Upper lobe of left lung (tissue), 6 donors: ENCODE measurements at regions not wholly inside any gene's neighbourhood (a gene's known extent, or its start where the extent isn't known, plus 50 kb on each side); places are given as distances from the start of the nearest gene placed in this dataset.

Source experiments
- ATAC-seq, 2 donors: fragments of 200-7000 bp; cut with Tn5 transposase; one replicate each; pipeline ENCODE4 v1.9.1; 2022; ENCODE audit warnings: mild to moderate bottlenecking in 2 of 2, moderate library complexity in 2 of 2; ENCODE audit not compliant: low FRiP score in 2 of 2
- DNase-seq, 2 donors: peaks; one replicate each; pipeline ENCODE4 v3.0.0-alpha.2; 2019 to 2020
- H3K27ac ChIP-seq, 4 donors: fragments of 200-600 bp; sonication (generic); one replicate each; pipeline ENCODE4 v1.5.1; 2016 to 2019
- H3K27me3 ChIP-seq, 4 donors: fragments of 200-600 bp; sonication (generic); one replicate each; pipeline ENCODE4 v1.5.1; 2017 to 2019
- H3K36me3 ChIP-seq, 4 donors: fragments of 200-600 bp; sonication (generic); one replicate each; pipeline ENCODE4 v1.5.1; 2016 to 2019
- H3K4me1 ChIP-seq, 4 donors: fragments of 200-600 bp; sonication (generic); one replicate each; pipeline ENCODE4 v1.5.1; 2018 to 2019
- H3K4me3 ChIP-seq, 4 donors: fragments of 200-600 bp; sonication (generic); one replicate each; pipeline ENCODE4 v1.5.1; 2017 to 2019; ENCODE audit warnings: mild to moderate bottlenecking in 2 of 4, moderate library complexity in 1 of 4
- H3K9me3 ChIP-seq, 4 donors: fragments of 200-600 bp; sonication (generic); one replicate each; pipeline ENCODE4 v1.5.1; 2018 to 2019
- EP300 ChIP-seq, 4 donors: sonication (generic); formaldehyde crosslinking; IDR thresholded peaks; one replicate each; pipeline ENCODE4 v1.5.1; 2017; ENCODE audit warnings: antibody characterized with exemption in 4 of 4, control low read depth in 2 of 4
- POLR2A ChIP-seq, 4 donors: fragments of 450-650 bp; IDR thresholded peaks; one replicate each; pipeline ENCODE4 v1.5.1; 2016 to 2017; ENCODE audit warnings: antibody characterized with exemption in 4 of 4, mild to moderate bottlenecking in 2 of 4
- POLR2AphosphoS5 ChIP-seq, 2 donors: sonication (generic); formaldehyde crosslinking; IDR thresholded peaks; one replicate each; pipeline ENCODE4 v1.5.1; 2017; ENCODE audit warnings: antibody characterized with exemption in 2 of 2
- WGBS, 2 donors: methylation state at CpG; one replicate each; pipeline ENCODE4 v1.1.5; 2017 to 2018; 5-methylcytosine and 5-hydroxymethylcytosine counted together
- TF ChIP-seq, protein P1 (sequence below), 6 experiments: fragments of 450-650 bp in 4 of 6; fragments of 200-600 bp in 2 of 6; sonication (generic) in 2 of 6; IDR thresholded peaks; one replicate each; pipeline ENCODE4 v1.5.1; 2016 to 2019; ENCODE audit warnings: antibody characterized with exemption in 6 of 6
- donor health status: DM: no; HTN: no; CAD: no; lungs with moderate emphysema.
- donor health status: DM: no; HTN: yes; CAD: no; lungs with severe emphysema.

DNA sequence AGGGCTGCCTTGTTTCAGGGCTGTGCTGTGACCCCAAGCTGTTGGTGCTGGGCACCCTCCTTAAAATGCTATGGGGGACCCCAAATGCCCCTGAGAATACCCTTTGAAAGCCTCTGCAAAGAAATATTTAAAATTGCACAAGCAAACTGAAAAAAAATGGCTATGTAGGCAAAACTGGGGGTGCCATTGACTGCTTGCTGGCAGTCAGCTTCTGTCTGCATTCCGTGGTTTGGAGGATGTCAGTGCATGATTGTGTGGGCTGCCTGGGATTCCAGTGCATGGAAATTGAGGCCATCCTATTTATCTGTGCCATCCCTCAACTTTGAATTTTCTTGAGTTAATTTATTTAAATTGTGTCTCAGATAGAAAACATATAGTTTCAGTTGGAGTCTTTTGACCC lies 113.7 kb upstream of the RTL1 start:
- Histone ChIP-seq H3K27me3 (no peaks in the 10 kb centered on the region), H3K4me1 (no peaks in the 10 kb centered on the region), H3K9me3 (peaks cover 0 to 3% (median 1%) of the 10 kb centered on the region in 4 donors), H3K4me3 (no peak overlapping the region), H3K27ac (no peak overlapping the region), H3K36me3 (no peaks in the 10 kb centered on the region)
- DNase-seq (peak in 1 of 2 donors; percentile 11), ATAC-seq (no peak)
- WGBS, 2 donors: 72 to 88% methylated on average over 1 of the region's 1 CpG
- TF ChIP-seq POLR2AphosphoS5 (IDR thresholded peaks at IDR 0.05) (no peak), EP300 (IDR thresholded peaks at IDR 0.05) (no peak), POLR2A (IDR thresholded peaks at IDR 0.05) (no peak)
- TF ChIP-seq, protein P1, sequence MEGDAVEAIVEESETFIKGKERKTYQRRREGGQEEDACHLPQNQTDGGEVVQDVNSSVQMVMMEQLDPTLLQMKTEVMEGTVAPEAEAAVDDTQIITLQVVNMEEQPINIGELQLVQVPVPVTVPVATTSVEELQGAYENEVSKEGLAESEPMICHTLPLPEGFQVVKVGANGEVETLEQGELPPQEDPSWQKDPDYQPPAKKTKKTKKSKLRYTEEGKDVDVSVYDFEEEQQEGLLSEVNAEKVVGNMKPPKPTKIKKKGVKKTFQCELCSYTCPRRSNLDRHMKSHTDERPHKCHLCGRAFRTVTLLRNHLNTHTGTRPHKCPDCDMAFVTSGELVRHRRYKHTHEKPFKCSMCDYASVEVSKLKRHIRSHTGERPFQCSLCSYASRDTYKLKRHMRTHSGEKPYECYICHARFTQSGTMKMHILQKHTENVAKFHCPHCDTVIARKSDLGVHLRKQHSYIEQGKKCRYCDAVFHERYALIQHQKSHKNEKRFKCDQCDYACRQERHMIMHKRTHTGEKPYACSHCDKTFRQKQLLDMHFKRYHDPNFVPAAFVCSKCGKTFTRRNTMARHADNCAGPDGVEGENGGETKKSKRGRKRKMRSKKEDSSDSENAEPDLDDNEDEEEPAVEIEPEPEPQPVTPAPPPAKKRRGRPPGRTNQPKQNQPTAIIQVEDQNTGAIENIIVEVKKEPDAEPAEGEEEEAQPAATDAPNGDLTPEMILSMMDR (IDR thresholded peaks at IDR 0.05): no peak

DNA sequence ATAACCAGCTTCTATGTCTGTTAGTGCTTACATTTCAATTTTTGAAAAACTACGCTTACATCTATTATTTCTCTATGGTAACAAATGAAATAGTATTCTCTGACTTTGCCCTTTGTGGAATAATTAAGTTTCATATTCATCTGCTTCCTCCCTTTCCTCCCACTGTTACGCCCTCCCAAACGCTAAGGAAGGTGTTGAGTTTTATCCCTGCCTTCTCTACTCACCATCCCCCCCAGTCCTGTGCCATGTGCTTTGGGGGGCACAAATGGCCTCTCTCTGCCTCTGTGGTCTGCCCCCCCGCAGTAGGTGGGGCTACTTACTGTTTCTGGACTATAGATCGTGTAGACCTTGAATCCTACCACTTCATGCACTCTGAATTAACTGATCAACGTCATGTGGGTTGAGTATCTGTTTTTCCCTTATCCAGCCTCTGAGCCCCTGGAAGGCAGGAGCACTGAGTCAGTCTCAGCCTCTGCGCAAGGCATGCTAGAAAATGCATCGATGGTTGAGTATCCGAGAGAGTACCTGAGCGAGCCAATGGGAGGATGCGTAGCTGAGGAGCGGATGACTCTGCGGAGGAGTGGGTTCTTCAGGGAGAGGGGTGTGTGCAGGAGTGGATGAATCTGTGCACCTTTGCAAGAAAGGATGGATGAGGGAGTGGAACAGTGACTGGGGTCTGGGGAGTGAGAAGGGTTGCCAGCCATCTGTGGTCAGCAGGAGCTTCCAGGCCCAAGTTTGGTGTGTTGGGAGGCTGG lies 114.5 kb upstream of the RTL1 start:
- no peak overlapping the region for H3K27ac ChIP-seq
- H3K36me3 ChIP-seq: no peaks in the 10 kb centered on the region
- no peak for TF ChIP-seq POLR2AphosphoS5 (IDR thresholded peaks at IDR 0.05)
- no peak for TF ChIP-seq EP300 (IDR thresholded peaks at IDR 0.05)
- TF ChIP-seq POLR2A (IDR thresholded peaks at IDR 0.05): no peak
- TF ChIP-seq, protein P1 (IDR thresholded peaks at IDR 0.05): no peak
- ATAC-seq: no peak
- 93 to 94% methylated on average over 13 of the region's 13 CpGs for WGBS, 2 donors
- H3K9me3 ChIP-seq: no peaks in the 10 kb centered on the region
- H3K4me3 ChIP-seq: no peak overlapping the region
- H3K27me3 ChIP-seq: no peaks in the 10 kb centered on the region
- peak in 1 of 2 donors; percentile 8 for DNase-seq
- H3K4me1 ChIP-seq: no peaks in the 10 kb centered on the region

DNA sequence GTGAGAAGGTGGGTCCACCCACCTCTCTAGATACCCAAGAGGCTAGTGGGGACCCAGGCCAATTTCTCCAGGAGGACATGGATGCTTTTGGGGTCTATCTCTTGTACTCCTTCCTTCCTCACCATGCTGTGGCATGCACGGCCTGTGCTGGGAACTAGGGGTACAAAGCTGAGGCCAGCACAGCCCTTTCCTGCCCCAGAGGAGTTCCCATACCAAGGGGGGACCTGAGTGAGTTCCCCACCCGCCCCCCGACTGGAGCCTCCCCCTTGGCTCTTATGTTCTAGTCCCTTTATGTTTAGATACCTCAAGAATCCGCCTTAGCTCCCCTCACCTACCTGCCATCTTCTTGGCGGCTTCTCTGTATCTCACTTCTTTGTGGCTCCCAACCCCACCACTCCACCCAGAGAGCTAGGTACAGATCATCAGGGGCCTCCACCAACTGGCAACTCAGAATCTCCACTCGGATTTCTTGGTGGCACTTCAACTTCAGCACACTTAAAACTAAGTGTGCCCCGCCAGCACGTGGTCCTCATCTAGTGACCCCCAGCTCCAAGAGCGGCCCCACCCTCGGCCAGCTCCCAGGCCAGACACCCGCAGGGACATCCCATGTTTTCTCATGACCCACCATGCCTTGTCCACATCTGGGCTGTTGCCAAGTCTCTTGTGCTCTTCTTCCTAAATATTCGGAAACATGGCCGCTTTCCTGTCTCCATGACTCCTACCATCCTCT lies 115.2 kb upstream of the RTL1 start:
- Histone ChIP-seq H3K27ac (no peak overlapping the region), H3K36me3 (no peaks in the 10 kb centered on the region), H3K4me3 (no peak overlapping the region), H3K27me3 (no peaks in the 10 kb centered on the region), H3K9me3 (no peaks in the 10 kb centered on the region), H3K4me1 (no peaks in the 10 kb centered on the region)
- WGBS, 2 donors: 89 to 95% methylated on average over 13 of the region's 13 CpGs
- TF ChIP-seq, protein P1 (IDR thresholded peaks at IDR 0.05): no peak
- TF ChIP-seq POLR2A (IDR thresholded peaks at IDR 0.05) (no peak), POLR2AphosphoS5 (IDR thresholded peaks at IDR 0.05) (no peak), EP300 (IDR thresholded peaks at IDR 0.05) (no peak)
- DNase-seq (peak; percentile 6 to 59), ATAC-seq (no peak)

GRCh38 chr14:101019541-101019940 lies 116.0 kb upstream of the RTL1 start:
- WGBS, 2 donors: 94 to 95% methylated on average over 2 of the region's 2 CpGs
- Histone ChIP-seq H3K27me3 (no peaks in the 10 kb centered on the region), H3K9me3 (no peaks in the 10 kb centered on the region), H3K27ac (no peak overlapping the region), H3K4me1 (no peaks in the 10 kb centered on the region), H3K36me3 (no peaks in the 10 kb centered on the region), H3K4me3 (no peak overlapping the region)
- ATAC-seq: no peak
- peak in 1 of 2 donors; percentile 7 for DNase-seq
- TF ChIP-seq, protein P1 (IDR thresholded peaks at IDR 0.05): no peak
- no peak for TF ChIP-seq POLR2AphosphoS5 (IDR thresholded peaks at IDR 0.05)
- no peak for TF ChIP-seq POLR2A (IDR thresholded peaks at IDR 0.05)
- TF ChIP-seq EP300 (IDR thresholded peaks at IDR 0.05): no peak
